Gastroesophageal sphincter (tissue), 3 donors: ENCODE measurements at regions not wholly inside any gene's neighbourhood (a gene's known extent, or its start where the extent isn't known, plus 50 kb on each side); places are given as distances from the start of the nearest gene placed in this dataset.
"Not testable (repeated sequence)": the region's sequence is repeated elsewhere in the genome, so short reads cannot be mapped to it uniquely, and the experiment has no call there.

ENCODE experiments used
- CTCF ChIP-seq, 4 experiments: fragments of 200-600 bp in 2 of 4; fragments of 450-650 bp in 2 of 4; sonication (generic) in 1 of 4; IDR thresholded peaks; one replicate each; pipeline ENCODE4 v1.5.1; 2017 to 2019; ENCODE audit warnings: antibody characterized with exemption in 4 of 4, mild to moderate bottlenecking in 2 of 4, moderate library complexity in 2 of 4
- EP300 ChIP-seq: sonication (generic); formaldehyde crosslinking; IDR thresholded peaks from one replicate; pipeline ENCODE4 v1.6.1; 2017; ENCODE audit warnings: antibody characterized with exemption, mild to moderate bottlenecking
- POLR2A ChIP-seq, 2 donors: fragments of 450-650 bp; IDR thresholded peaks; one replicate each; pipeline ENCODE4 v1.6.1; 2017; ENCODE audit warnings: antibody characterized with exemption in 2 of 2, mild to moderate bottlenecking in 2 of 2, moderate library complexity in 1 of 2
- POLR2AphosphoS5 ChIP-seq: sonication (generic); formaldehyde crosslinking; IDR thresholded peaks from one replicate; pipeline ENCODE4 v1.6.1; 2017; ENCODE audit warnings: antibody characterized with exemption

GRCh38 chr3:32052230-32052629 is 54.2 kb upstream of the GPD1L start:
- not testable (repeated sequence) for TF ChIP-seq CTCF (IDR thresholded peaks at IDR 0.05); POLR2A (IDR thresholded peaks at IDR 0.05); POLR2AphosphoS5; EP300
